ENCODE measurements at regions not wholly inside any gene's neighbourhood (a gene's known extent, or its start where the extent isn't known, plus 50 kb on each side); places are given as distances from the start of the nearest gene placed in this dataset.

- Histone ChIP-seq H3K9me3 (no peaks in the 10 kb centered on the region), H3K36me3 (no peaks in the 10 kb centered on the region), H3K4me1 (replicated peaks) (no peaks in the 10 kb centered on the region), H3K4me3 (no peak overlapping the region), H3K27me3 (replicated peaks; ENCODE audit: insufficient read depth) (no peaks in the 10 kb centered on the region), H3K27ac (no peak overlapping the region)
- intact Hi-C loops (cut with DNase I): no loop called here
- TF ChIP-seq POLR2A (IDR thresholded peaks at IDR 0.05) (no peak), POLR2AphosphoS5 (IDR thresholded peaks at IDR 0.05) (no peak), CTCF (IDR thresholded peaks at IDR 0.05) (no peak)
- no peak for DNase-seq (ENCODE audit: low spot score)
Observed at GRCh38 chr15:61613138-61613537, 384.0 kb upstream of the RORA start.

- DNase-seq (ENCODE audit: low spot score): no peak
- TF ChIP-seq POLR2AphosphoS5 (IDR thresholded peaks at IDR 0.05) (no peak), POLR2A (IDR thresholded peaks at IDR 0.05) (no peak), CTCF (IDR thresholded peaks at IDR 0.05) (no peak)
- H3K27me3 ChIP-seq (replicated peaks; ENCODE audit: insufficient read depth): no peaks in the 10 kb centered on the region
Observed at GRCh38 chr15:61612111-61612510, 383.0 kb upstream of the RORA start.

GRCh38 chr15:61605343-61605742 is 376.2 kb upstream of the RORA start:
- no peaks in the 10 kb centered on the region for H3K27me3 ChIP-seq (replicated peaks; ENCODE audit: insufficient read depth)

More at GRCh38 chr15:61612111-61612510, 383.0 kb upstream of the RORA start:
- Histone ChIP-seq H3K27ac (no peak overlapping the region), H3K4me1 (replicated peaks) (no peaks in the 10 kb centered on the region), H3K36me3 (no peaks in the 10 kb centered on the region), H3K4me3 (no peak overlapping the region), H3K9me3 (no peaks in the 10 kb centered on the region)
- intact Hi-C loops (cut with DNase I): no loop called here

GRCh38 chr15:61598655-61599054 is 369.6 kb upstream of the RORA start:
- intact Hi-C loops (cut with DNase I): no loop called here

More at GRCh38 chr15:61605343-61605742, 376.2 kb upstream of the RORA start:
- Histone ChIP-seq H3K4me3 (no peak overlapping the region), H3K4me1 (replicated peaks) (no peaks in the 10 kb centered on the region), H3K36me3 (no peaks in the 10 kb centered on the region), H3K27ac (no peak overlapping the region), H3K9me3 (no peaks in the 10 kb centered on the region)
- WGBS: 87% methylated on average over 6 of the region's 6 CpGs
- intact Hi-C loops (cut with DNase I): no loop called here
- no peak for DNase-seq (ENCODE audit: low spot score)
- TF ChIP-seq POLR2A (IDR thresholded peaks at IDR 0.05): no peak
- no peak for TF ChIP-seq POLR2AphosphoS5 (IDR thresholded peaks at IDR 0.05)
- TF ChIP-seq CTCF (IDR thresholded peaks at IDR 0.05): no peak

More at GRCh38 chr15:61598655-61599054, 369.6 kb upstream of the RORA start:
- H3K4me1 ChIP-seq (replicated peaks): no peaks in the 10 kb centered on the region
- TF ChIP-seq POLR2A (IDR thresholded peaks at IDR 0.05) (no peak), POLR2AphosphoS5 (IDR thresholded peaks at IDR 0.05) (no peak), CTCF (IDR thresholded peaks at IDR 0.05) (no peak)
- 43% methylated on average over 11 of the region's 11 CpGs for WGBS
- no peak overlapping the region for H3K27ac ChIP-seq
- DNase-seq (ENCODE audit: low spot score): no peak
- H3K36me3 ChIP-seq: no peaks in the 10 kb centered on the region
- no peaks in the 10 kb centered on the region for H3K27me3 ChIP-seq (replicated peaks; ENCODE audit: insufficient read depth)
- H3K9me3 ChIP-seq: no peaks in the 10 kb centered on the region
- H3K4me3 ChIP-seq: no peak overlapping the region
